Fibroblast of the aortic adventitia (primary cell): ENCODE measurements at regions not wholly inside any gene's neighbourhood (a gene's known extent, or its start where the extent isn't known, plus 50 kb on each side); places are given as distances from the start of the nearest gene placed in this dataset.

Source experiments
- DNase-seq: peaks from one replicate; pipeline ENCODE4 v3.0.0-alpha.2; 2010; ENCODE audit warnings: low read depth
- H3K4me3 ChIP-seq: 2 replicates; pipeline ENCODE4 v1.5.1; 2011; ENCODE audit warnings: low read depth, mild to moderate bottlenecking, control low read depth, low read length, moderate library complexity
- CTCF ChIP-seq: IDR thresholded peaks from 2 replicates; pipeline ENCODE4 v1.5.1; 2011; ENCODE audit warnings: mild to moderate bottlenecking, low read length, control low read depth, inconsistent platforms; ENCODE audit not compliant: insufficient read depth

- no peak for TF ChIP-seq CTCF
- no peak overlapping the region for H3K4me3 ChIP-seq
- no peak for DNase-seq
Measured at GRCh38 chr13:63327584-63327983, 1911.9 kb upstream of the PCDH20 start.

- no peak for DNase-seq
- no peak overlapping the region for H3K4me3 ChIP-seq
- TF ChIP-seq CTCF = no peak
Measured at GRCh38 chr13:63323441-63323840, 1907.8 kb upstream of the PCDH20 start.

GRCh38 chr13:63311587-63311986 is 1895.9 kb upstream of the PCDH20 start:
- DNase-seq = no peak
- no peak for TF ChIP-seq CTCF
- H3K4me3 ChIP-seq = no peak overlapping the region

GRCh38 chr13:63308549-63309165 is 1893.0 kb upstream of the PCDH20 start:
- no peak overlapping the region for H3K4me3 ChIP-seq
- no peak for DNase-seq
- no peak for TF ChIP-seq CTCF

- H3K4me3 ChIP-seq = no peak overlapping the region
- TF ChIP-seq CTCF = no peak
- DNase-seq = no peak
Measured at GRCh38 chr13:63307228-63307627, 1891.6 kb upstream of the PCDH20 start.

GRCh38 chr13:63305641-63306133 is 1890.0 kb upstream of the PCDH20 start:
- H3K4me3 ChIP-seq = no peak overlapping the region
- TF ChIP-seq CTCF = no peak
- DNase-seq = no peak

GRCh38 chr13:63304497-63304896 is 1888.8 kb upstream of the PCDH20 start:
- H3K4me3 ChIP-seq = no peak overlapping the region
- DNase-seq = no peak

More at GRCh38 chr13:63304497-63304896, 1888.8 kb upstream of the PCDH20 start:
- TF ChIP-seq CTCF = no peak
